AG04449 (cell line): ENCODE measurements at regions not wholly inside any gene's neighbourhood (a gene's known extent, or its start where the extent isn't known, plus 50 kb on each side); places are given as distances from the start of the nearest gene placed in this dataset.

Experiments used
- CTCF ChIA-PET: fragments of 350-600 bp; formaldehyde crosslinking; extraction: SDS; loops from one replicate; lab custom pipeline; 2021; ENCODE audit warnings: antibody characterized with exemption; lab: Yijun Ruan, JAX
- POLR2A ChIA-PET: fragments of 400-600, 350-600 bp; formaldehyde crosslinking; extraction: SDS; loops from one replicate; lab custom pipeline; 2020; ENCODE audit warnings: antibody characterized with exemption, inconsistent platforms; lab: Yijun Ruan, JAX
- DNase-seq: peaks from one replicate; pipeline ENCODE4 v3.0.0-alpha.2; 2010; ENCODE audit warnings: low read depth, low spot score
- H3K4me3 ChIP-seq: 2 replicates; pipeline ENCODE4 v1.5.1; 2011; ENCODE audit warnings: low read depth, mild to moderate bottlenecking, control low read depth, low read length
- CTCF ChIP-seq: IDR thresholded peaks from one replicate; pipeline ENCODE4 v1.5.1; 2011; ENCODE audit warnings: mild to moderate bottlenecking, moderate library complexity, low read length, control low read depth, inconsistent platforms; ENCODE audit not compliant: insufficient read depth; ENCODE audit errors: missing control alignments

DNA sequence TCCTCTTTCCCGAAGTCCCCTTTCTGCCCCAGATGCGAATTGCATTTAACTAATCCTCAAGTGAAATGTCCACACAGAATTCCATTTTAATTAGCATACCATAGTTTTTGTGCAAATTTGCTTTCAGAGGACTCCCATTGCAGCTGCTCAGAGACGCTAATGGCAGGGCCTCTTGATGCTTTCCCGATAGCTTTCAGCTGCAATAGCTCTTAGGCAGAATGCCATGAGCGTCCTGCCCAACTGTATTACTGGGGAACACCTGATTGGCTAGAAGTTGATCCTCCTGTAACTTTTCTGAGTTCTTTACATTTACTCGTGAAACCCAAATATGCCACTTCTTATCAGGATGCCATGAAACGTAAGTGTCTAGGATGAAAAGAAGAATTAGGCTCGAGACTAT, 203.0 kb downstream of the UTP18 start:
- CTCF ChIA-PET = no interaction called here

DNA sequence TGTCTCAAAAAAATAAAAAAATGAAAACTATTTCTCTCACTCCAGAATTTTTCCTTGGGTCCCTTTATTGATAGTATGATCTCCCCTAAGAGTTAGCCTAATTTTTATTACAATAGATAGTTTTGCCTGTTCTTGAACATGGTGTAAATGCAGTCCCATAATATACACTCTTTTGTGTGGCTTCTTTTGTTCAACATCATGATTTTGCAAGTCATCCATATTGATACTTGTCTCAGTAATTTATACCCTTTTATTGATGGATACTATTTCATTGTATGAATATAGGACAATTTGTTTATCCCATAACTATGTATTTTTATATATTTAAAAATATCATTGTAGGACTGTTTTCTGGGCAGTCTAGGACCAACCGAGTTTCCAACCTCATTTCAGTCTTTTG, 207.0 kb downstream of the UTP18 start:
- ChIA-PET CTCF (no interaction called here), POLR2A (no interaction called here)
- no peak for DNase-seq
- H3K4me3 ChIP-seq = no peak overlapping the region
- TF ChIP-seq CTCF = no peak

More for the DNA sequence above, 203.0 kb downstream of the UTP18 start:
- POLR2A ChIA-PET = no interaction called here
- TF ChIP-seq CTCF = no peak
- no peak overlapping the region for H3K4me3 ChIP-seq
- no peak for DNase-seq

GRCh38 chr17:51472670-51473205, 212.4 kb downstream of the UTP18 start:
- ChIA-PET CTCF (interaction anchor here (1.7 kb wide), 1 partner anchor 11 kb away, joined by 7 read pairs; no protein-coding TSS in a partner anchor), POLR2A (no interaction called here)
- DNase-seq = no peak
- TF ChIP-seq CTCF = no peak
- no peak overlapping the region for H3K4me3 ChIP-seq

DNA sequence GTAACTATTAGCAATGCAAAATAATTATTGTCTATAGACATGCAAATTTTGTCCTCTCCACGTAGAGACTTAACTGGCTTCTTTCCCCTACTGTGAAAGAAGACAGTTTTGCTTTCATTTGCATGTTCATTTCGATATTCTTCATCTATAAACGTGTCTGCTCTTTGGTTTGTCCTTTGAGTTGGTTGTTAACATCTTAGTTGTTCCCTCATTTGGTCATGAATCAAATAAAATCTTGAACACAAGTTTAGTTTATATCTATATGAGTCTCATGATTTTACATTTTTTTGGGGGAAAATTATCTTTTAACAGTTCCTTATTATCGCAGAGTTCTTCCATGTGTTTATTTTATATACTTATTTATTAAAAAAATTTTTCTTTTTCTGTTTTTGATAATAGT, 214.4 kb downstream of the UTP18 start:
- CTCF ChIA-PET = no interaction called here
- TF ChIP-seq CTCF = no peak
- POLR2A ChIA-PET = no interaction called here
- no peak for DNase-seq
- no peak overlapping the region for H3K4me3 ChIP-seq

GRCh38 chr17:51475730-51476129, 215.4 kb downstream of the UTP18 start:
- TF ChIP-seq CTCF = no peak
- ChIA-PET POLR2A (interaction anchor here (0.6 kb wide), 1 partner anchor 12 kb away, joined by 3 read pairs; no protein-coding TSS in a partner anchor), CTCF (no interaction called here)
- no peak for DNase-seq
- no peak overlapping the region for H3K4me3 ChIP-seq

- no peak overlapping the region for H3K4me3 ChIP-seq
- ChIA-PET POLR2A (no interaction called here), CTCF (no interaction called here)
- no peak for TF ChIP-seq CTCF
- DNase-seq = no peak
Measured at GRCh38 chr17:51479303-51479702, 219.0 kb downstream of the UTP18 start.
